ENCODE measurements at regions not wholly inside any gene's neighbourhood (a gene's known extent, or its start where the extent isn't known, plus 50 kb on each side); places are given as distances from the start of the nearest gene placed in this dataset.
"Not testable (repeated sequence)": the region's sequence is repeated elsewhere in the genome, so short reads cannot be mapped to it uniquely, and the experiment has no call there.

GRCh38 chr7:116373229-116373628, 126.3 kb upstream of the CAV2 start:
- in situ Hi-C loops (cut with HindIII; ENCODE audit: low sequenced_read_pairs) = not testable (repeated sequence)

GRCh38 chr7:116377721-116378120, 121.8 kb upstream of the CAV2 start:
- in situ Hi-C loops (cut with HindIII; ENCODE audit: low sequenced_read_pairs) = no loop called here

GRCh38 chr7:116380025-116380424, 119.5 kb upstream of the CAV2 start:
- in situ Hi-C loops (cut with HindIII; ENCODE audit: low sequenced_read_pairs) = loop anchor here (5.0 kb wide), 1 partner anchor 107 kb away; no protein-coding TSS in a partner anchor

GRCh38 chr7:116382375-116382774, 117.2 kb upstream of the CAV2 start:
- in situ Hi-C loops (cut with HindIII; ENCODE audit: low sequenced_read_pairs) = loop anchor here (5.0 kb wide), 1 partner anchor 105 kb away; no protein-coding TSS in a partner anchor

- in situ Hi-C loops (cut with HindIII; ENCODE audit: low sequenced_read_pairs) = loop anchor here (5.0 kb wide), 1 partner anchor 102 kb away; no protein-coding TSS in a partner anchor
These were observed 114.5 kb upstream of the CAV2 start for GRCh38 chr7:116384936-116385635.

GRCh38 chr7:116386674-116387073, 112.9 kb upstream of the CAV2 start:
- in situ Hi-C loops (cut with HindIII; ENCODE audit: low sequenced_read_pairs) = no loop called here

- in situ Hi-C loops (cut with HindIII; ENCODE audit: low sequenced_read_pairs) = no loop called here
These were observed 109.2 kb upstream of the CAV2 start for GRCh38 chr7:116390363-116390762.

GRCh38 chr7:116392806-116393205, 106.7 kb upstream of the CAV2 start:
- in situ Hi-C loops (cut with HindIII; ENCODE audit: low sequenced_read_pairs) = no loop called here

- in situ Hi-C loops (cut with HindIII; ENCODE audit: low sequenced_read_pairs) = no loop called here
These were observed 105.9 kb upstream of the CAV2 start for GRCh38 chr7:116393654-116394053.

- in situ Hi-C loops (cut with HindIII; ENCODE audit: low sequenced_read_pairs) = no loop called here
These were observed 105.4 kb upstream of the CAV2 start for GRCh38 chr7:116394106-116394505.

- in situ Hi-C loops (cut with HindIII; ENCODE audit: low sequenced_read_pairs) = no loop called here
These were observed 104.3 kb upstream of the CAV2 start for GRCh38 chr7:116395141-116395791.

GRCh38 chr7:116398672-116399071, 100.9 kb upstream of the CAV2 start:
- in situ Hi-C loops (cut with HindIII; ENCODE audit: low sequenced_read_pairs) = no loop called here

- in situ Hi-C loops (cut with HindIII; ENCODE audit: low sequenced_read_pairs) = no loop called here
These were observed 99.7 kb upstream of the CAV2 start for GRCh38 chr7:116399819-116400218.

- in situ Hi-C loops (cut with HindIII; ENCODE audit: low sequenced_read_pairs) = no loop called here
These were observed 99.0 kb upstream of the CAV2 start for GRCh38 chr7:116400522-116400921.

- in situ Hi-C loops (cut with HindIII; ENCODE audit: low sequenced_read_pairs) = no loop called here
These were observed 97.8 kb upstream of the CAV2 start for GRCh38 chr7:116401711-116402110.

GRCh38 chr7:116403265-116403664, 96.3 kb upstream of the CAV2 start:
- in situ Hi-C loops (cut with HindIII; ENCODE audit: low sequenced_read_pairs) = no loop called here

- in situ Hi-C loops (cut with HindIII; ENCODE audit: low sequenced_read_pairs) = no loop called here
These were observed 95.1 kb upstream of the CAV2 start for GRCh38 chr7:116404389-116404788.

- in situ Hi-C loops (cut with HindIII; ENCODE audit: low sequenced_read_pairs) = no loop called here
These were observed 93.7 kb upstream of the CAV2 start for GRCh38 chr7:116405810-116406209.

GRCh38 chr7:116407165-116407564, 92.4 kb upstream of the CAV2 start:
- in situ Hi-C loops (cut with HindIII; ENCODE audit: low sequenced_read_pairs) = no loop called here

GRCh38 chr7:116408166-116408565, 91.4 kb upstream of the CAV2 start:
- in situ Hi-C loops (cut with HindIII; ENCODE audit: low sequenced_read_pairs) = no loop called here

- in situ Hi-C loops (cut with HindIII; ENCODE audit: low sequenced_read_pairs) = not testable (repeated sequence)
These were observed 90.6 kb upstream of the CAV2 start for GRCh38 chr7:116408831-116409453.

GRCh38 chr7:116410694-116411093, 88.8 kb upstream of the CAV2 start:
- in situ Hi-C loops (cut with HindIII; ENCODE audit: low sequenced_read_pairs) = not testable (repeated sequence)

Data from endothelial cell of hepatic sinusoid (primary cell).